Kidney capillary endothelial cell (primary cell): ENCODE measurements at regions not wholly inside any gene's neighbourhood (a gene's known extent, or its start where the extent isn't known, plus 50 kb on each side); places are given as distances from the start of the nearest gene placed in this dataset.
"Not testable (repeated sequence)": the region's sequence is repeated elsewhere in the genome, so short reads cannot be mapped to it uniquely, and the experiment has no call there.

Experiments
- DNase-seq: peaks from one replicate; pipeline ENCODE4 v3.0.0-alpha.2; 2018; ENCODE audit warnings: low spot score

DNA sequence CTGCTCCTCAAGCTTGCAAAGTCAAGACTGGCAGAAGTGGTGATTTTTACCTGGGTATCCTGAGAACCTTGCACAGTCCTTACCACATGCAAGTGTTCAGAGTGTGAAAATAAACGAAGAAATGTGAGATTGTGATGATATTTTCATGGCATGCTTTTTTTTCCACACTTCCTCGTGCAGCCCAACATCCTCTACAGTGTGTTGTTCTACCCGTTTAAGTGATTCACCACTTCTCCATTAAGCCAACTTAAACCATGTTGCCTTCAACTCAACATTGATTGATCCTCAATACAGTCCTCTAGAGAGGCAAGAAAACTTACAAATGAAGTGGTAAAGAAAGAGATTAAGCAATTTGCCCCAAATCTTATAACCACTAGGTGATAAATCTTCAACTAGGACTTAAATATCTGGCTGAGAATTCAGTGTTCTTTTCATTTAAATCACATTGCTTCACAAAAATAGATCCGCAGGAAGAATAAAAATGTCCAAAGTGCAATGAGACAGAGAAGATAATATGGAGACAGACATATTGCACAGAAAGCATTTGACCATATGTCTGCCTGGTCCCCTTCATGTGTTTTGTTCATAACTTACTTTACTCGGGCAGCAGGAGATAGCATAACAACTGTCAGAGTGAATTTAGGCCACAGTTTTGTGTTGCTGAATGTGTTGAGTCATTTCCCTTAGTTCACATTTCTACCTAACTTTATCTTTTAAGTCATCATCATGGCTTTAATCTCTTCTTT, 75.8 kb upstream of the PARP8 start:
- not testable (repeated sequence) for DNase-seq

DNA sequence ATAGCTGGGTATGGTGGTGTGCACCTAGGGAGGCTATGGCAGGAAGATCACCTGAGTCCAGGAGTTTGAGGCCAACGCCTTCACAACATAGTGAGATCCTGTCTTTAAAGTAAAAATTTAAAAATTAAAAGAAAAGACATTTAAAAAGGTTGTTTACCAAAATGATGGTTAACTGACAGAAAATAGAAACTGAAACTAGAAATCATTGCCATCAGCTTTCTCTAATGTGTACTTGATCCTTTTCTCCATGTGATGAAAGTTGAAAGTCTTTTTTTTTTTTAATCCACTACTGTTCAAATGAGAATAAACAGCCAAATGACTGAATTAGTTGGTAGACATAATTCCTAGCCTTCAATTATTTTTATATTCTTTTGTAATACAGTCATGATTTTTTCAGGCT, 75.1 kb upstream of the PARP8 start:
- DNase-seq, result not testable (repeated sequence)

DNA sequence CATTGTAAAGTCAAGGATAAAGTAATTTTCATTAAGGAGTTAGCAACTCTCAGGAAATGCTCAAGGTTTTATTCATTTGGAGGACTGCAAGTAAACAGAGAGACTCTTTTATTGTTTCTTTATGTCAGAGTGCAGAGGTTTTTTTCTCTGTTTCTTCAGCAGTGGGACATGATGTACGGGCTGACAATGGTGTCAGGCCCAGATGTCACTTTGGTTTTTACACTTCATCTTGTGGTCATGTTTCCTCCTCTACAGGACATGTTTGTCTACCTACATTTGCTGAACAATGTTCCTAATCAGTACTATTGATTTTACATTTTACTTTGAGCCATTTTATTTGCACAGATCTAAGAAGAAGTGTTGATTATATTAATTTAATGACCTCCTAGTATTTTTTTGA, 72.8 kb upstream of the PARP8 start:
- DNase-seq, result peak; percentile 21

DNA sequence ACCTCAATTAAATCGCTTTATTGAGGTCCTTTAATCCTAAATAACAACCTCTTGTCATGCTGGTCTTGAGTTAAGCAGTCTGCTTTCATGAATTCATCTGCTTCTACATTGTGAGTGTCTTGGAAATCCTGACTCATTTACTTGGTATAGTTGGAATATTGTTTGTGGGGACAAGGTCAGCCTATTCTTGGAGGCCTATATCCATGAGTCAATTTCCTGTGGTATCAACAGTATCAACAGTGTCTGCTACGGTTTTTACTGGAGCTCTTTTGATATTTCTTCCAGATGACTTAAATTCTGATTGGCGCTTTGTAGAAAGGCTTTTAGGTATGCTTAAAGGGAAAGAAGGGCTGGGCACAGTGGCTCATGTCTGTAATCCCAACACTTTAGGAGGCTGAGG, 71.2 kb upstream of the PARP8 start:
- DNase-seq, result peak; percentile 86

DNA sequence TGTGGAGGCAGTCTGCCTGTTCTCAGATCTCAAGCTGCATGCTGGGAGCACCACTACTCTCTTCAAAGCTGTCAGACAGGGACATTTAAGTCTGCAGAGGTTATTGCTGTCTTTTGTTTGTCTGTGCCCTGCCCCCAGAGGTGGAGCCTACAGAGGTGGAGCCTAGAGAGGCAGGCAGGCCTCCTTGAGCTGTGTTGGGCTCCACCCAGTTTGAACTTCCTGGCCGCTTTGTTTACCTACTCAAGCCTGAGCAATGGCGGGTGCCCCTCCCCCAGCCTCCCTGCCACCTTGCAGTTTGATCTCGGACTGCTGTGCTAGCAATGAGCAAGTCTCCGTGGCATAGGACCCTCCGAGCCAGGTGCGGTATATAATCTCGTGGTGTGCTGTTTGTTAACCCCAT, 64.9 kb upstream of the PARP8 start:
- not testable (repeated sequence) for DNase-seq

DNA sequence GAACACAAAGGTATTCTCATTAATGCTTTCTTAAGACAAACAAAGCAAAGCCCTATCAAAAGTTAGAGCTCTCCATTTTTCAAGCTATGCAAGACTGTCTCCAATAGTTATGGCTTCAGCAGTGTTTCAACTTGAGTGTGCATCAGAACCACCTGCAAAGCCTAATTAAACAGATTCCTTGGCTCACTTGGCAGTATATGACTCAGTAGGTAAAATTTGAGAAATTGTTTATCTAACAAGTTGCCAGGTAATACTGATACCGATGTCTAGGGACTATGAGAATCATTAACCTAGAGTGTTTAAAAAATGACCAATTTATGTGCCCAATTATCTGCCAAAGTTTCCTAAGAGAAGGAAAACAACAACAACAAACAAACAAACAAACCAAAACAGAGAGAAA, 60.3 kb upstream of the PARP8 start:
- DNase-seq, result no peak

DNA sequence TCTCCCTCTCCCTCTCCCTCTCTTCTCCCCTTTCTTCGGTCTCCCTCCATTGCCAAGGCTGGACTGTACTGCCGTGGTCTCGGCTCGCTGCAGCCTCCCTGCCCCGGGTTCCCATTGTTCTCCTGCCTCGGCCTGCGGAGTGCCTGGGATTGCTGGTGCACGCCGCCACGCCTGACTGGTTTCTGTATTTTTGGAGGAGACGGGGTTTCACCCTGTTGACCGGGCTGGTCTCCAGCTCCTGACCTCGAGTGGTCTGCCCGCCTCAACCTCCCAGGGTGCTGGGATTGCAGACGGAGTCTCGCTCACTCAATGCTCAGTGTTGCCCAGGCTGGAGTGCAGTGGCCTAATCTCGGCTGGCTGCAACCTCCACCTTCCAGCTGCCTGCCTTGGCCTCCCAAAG, 59.0 kb upstream of the PARP8 start:
- DNase-seq, result not testable (repeated sequence)

DNA sequence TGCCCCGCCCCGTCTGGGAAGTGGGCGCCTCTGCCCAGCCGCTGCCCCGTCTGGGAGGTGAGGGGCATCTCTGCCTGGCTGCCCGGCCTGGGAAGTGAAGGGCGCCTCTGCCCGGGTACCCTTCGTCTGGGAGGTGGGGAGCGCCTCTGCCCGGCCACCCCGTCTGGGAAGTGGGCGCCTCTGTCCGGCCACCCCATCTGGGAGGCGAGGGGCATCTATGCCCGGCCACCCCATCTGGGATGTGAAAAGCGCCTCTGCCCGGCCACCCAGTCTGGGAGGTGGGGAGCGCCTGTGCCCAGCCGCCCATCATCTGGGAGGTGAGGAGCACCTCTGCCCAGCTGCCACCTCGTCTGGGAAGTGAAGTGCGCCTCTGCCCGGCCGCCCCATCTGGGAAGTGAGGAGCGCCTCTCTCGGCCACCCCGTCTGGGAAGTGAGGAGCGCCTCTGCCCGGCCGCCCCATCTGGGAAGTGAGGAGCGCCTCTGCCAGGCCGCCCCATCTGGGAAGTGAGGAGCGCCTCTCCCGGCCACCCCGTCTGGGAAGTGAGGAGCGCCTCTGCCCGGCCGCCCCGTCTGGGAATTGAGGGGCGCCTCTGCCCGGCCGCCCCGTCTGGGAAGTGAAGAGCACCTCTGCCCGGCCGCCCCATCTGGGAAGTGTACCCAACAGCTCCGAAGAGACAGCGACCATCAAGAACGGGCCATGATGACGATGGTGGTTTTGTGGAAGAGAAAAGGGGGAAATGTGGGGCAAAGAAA, 58.3 kb upstream of the PARP8 start:
- not testable (repeated sequence) for DNase-seq

DNA sequence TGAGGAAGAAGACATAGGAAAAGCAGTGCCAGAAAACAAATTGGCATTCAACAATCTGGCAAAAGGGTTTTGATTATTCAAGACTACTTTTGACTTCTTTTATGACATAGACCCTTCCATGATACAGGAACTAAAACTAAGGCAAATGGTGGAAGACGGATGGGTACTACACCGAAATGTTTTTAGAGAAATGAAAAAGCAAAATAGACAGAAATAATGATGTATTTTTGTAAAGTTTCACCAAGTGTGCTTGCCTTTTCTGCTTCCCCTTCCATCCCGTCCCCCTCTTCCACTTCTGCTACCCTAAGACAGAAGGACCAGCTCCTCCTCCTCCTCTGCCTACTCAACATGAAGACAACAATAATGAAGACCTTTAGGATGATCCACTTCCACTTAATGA, 53.4 kb upstream of the PARP8 start:
- DNase-seq, result not testable (repeated sequence)
